NOMO-1 treated with dmso at 0.1 percent for 144 hours (cell line): ENCODE measurements at regions not wholly inside any gene's neighbourhood (a gene's known extent, or its start where the extent isn't known, plus 50 kb on each side); places are given as distances from the start of the nearest gene placed in this dataset.
A peak's percentile ranks its signal among the peaks of the same experiment; 100 is the strongest.
"Not testable (repeated sequence)": the region's sequence is repeated elsewhere in the genome, so short reads cannot be mapped to it uniquely, and the experiment has no call there.

Experiments
- DNase-seq: peaks from one replicate; lab custom pipeline; 2025; ENCODE audit not compliant: unreplicated experiment; lab: John Stamatoyannopoulos, UW

DNA sequence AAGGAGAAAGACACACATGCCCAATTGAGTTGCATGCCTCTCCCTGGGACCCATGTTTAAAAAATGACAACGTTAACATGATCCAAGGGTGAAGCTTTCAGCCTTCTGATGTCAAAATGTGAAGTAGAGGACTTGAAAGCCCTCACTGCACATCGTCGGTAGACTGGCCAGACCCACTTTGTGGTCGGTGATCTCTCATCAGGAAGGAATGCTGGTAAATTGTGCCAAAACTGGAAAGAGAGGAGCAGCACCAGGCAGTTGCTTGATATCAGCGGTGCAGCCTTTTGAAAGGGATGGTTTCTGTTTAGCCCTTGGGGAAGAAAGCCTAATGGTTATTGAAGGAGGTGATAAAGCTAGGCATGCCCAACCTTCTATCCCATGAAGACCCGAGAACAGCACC is 125.3 kb upstream of the MARCHF11 start:
- DNase-seq = no peak

DNA sequence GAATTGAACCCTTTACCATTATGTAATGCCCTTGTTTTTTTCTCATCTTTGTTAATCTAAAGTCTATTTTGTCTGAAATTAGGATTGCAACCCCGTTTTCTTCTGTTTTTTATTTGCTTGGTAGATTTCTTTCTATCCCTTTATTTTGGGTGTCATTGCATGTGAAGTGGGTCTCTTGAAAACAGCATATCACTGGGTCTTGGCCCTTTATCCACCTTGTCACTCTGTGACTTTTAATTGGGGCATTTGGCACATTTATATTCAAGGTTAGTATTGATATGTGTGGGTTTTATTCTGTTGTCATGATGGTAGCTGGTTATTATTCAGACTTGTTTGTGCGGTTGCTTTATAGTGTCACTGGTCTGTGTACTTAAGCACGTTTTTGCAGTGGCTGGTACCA is 117.4 kb upstream of the MARCHF11 start:
- DNase-seq = no peak

DNA sequence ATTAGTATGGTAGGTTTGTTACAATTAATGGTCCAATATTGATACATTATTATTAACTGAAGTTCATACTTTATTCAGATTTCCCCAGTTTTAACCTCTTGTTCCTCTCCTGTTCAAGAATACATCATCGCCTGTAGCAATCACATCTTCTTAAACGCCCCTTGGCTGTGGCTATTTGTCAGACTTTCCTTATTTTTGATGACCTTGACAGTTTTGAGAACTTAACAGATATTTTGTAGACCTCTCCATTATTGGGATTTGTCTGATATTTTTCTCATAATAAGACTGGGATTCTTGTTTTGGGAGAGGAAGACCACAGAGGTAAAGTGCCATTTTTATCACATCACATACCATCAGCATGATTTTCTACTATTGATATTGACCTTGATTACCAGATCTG is 112.3 kb upstream of the MARCHF11 start:
- DNase-seq = no peak

DNA sequence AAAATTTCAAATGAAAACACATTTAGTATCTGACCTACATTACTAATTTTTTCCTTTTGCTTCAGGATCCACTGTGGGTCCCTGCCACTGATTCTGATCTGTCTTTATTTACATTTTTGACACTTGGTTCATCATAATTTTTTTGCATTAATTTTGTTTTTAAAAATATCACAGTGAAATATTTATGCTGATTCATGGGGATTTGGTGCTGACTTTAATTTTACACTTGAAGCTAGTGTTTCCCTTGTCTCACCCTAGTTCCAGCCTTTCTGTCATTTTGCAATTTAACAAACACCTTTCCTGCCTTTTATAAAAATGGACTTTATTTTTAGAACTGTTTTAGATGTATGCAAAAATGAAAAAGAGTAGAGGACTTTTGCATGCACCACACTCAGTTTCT is 111.9 kb upstream of the MARCHF11 start:
- DNase-seq = no peak

DNA sequence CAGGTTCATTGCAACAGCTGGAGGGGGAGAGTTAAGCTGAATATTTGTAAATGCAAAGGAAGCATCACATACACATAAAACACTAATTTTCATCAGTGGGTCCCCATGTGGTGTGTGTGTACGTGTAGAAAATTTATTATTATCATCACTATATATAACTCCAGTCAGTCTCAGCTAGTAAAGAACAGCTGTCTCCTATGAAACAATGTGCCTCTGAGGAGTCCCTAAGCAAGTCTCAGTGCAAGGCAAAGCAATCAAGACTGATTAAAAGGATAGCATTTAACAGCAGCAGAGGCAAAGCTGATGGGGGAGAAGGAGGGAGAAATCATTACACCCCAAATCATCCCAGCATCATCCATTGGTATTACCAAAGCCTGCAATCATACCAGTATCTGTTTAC is 104.2 kb upstream of the MARCHF11 start:
- no peak for DNase-seq

DNA sequence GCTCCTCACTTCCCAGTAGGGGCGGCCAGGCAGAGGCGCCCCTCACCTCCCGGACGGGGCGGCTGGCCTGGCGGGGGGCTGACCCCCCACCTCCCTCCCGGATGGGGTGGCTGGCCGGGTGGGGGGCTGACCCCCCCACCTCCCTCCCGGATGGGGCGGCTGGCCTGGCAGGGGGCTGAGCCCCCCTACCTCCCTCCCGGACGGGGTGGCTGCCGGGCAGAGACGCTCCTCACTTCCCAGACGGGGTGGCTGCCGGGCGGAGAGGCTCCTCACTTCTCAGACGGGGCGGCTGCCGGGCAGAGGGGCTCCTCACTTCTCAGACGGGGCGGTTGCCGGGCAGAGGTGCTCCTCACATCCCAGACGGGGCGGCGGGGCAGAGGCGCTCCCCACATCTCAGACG is 97.3 kb upstream of the MARCHF11 start:
- not testable (repeated sequence) for DNase-seq

DNA sequence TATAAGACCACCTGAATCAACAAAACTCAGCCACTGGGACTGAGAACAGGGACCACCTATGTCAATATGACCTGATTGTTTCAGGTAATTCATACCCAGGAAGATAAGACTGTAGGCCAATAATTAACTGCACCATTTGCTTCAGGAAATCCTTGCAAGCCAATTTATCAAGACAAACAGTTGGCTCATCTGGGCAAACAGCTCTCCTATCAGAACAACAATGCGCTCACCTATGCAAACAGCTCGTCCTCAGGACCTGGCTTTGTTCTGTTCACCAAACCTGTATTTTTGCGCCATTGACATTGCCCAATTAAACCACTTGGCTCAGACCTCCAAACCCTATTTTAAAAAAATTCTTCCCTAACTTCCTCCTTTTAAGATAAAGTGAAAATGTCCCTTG is 92.3 kb upstream of the MARCHF11 start:
- DNase-seq = peak; percentile 15

DNA sequence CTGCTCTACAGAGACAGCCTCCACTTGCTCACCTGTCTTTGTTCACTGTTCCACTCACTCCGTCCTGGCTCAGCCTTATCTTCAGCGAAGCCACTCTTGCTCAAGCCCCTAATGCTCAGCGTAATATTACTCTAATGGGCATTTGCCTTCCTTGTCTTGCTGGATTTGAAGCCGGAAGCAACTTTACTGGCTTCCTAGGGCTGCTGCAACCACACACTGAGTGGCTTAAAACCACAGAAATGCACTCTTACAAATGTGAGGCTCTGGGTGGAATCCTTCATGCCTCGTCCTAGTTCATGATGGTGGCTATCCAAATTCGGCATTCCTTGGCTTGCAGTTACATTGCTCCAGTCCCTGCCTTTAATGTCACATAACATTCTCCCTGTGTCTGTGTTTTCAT is 85.5 kb upstream of the MARCHF11 start:
- no peak for DNase-seq

DNA sequence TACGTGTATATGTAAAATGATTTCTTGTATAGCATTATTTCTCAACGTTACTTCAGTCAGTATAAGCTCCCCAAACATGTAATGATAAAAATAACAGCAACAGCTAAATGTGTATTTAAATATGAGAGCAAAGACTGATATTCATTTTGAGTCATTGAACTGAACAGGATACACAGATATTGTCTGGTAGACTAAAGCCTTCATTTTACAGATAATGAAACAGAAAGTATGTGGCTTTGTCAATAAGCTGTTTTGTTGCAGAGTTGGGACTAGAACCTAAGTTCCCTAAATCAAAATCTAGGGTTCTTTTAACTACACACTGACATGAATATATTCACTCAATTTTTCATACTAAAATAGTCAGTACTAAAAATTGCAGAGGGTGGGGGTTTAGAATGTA is 80.4 kb upstream of the MARCHF11 start:
- DNase-seq = no peak

DNA sequence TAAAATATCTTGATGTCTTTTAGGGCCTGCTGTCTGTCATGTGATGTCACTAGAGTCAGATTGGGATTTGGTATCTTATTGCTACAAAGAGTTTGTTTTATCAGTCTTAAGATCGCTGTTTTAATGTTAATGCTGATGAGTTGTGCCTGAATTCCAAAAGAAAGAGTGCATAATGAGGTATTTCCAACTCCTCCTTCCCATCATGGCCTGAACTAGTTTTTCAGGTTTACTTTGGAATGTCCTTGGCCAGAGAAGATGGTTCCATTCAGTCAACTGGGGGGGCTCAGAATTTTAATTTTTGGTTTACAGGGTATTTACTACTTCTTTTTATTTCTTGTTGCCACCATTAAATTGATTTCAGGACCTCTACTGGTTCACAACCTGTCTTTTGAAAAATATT is 74.3 kb upstream of the MARCHF11 start:
- DNase-seq = no peak

DNA sequence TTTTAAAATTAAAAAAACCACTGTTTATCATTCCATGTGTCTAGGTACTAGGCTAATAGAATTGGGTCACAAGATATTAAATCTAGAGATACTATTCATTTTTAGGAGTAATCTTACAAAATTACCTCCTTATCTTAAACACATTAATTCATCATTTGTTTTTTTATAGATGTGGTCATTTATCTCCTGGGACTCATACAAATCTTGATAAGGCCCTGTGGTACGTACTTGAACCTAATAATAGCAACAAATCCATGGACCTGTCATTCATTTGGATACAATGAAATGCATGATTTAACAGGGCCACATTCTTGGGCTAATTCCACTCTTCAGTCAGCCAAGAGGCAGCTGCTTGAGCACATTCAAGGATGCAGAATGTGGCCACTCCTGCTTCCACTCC is 66.4 kb upstream of the MARCHF11 start:
- DNase-seq = no peak

DNA sequence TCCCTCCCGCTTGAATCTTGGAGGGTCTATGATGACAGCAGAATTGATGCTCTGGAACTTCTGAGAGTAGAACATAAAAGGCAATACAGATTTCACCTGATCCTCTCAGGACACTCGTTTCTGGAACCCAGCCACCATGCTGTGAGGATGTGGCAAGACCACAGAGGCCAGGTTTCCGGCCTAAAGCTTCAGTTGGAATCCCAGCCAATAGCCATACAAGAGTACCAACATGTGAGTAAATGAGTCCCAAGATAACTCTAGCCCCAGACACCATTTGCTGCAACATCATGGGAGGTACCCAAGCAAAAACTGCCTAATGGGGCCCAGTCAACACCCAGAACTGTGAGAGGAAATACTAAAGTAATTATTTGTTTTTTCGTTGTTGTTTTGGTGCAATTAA is 65.7 kb upstream of the MARCHF11 start:
- no peak for DNase-seq

DNA sequence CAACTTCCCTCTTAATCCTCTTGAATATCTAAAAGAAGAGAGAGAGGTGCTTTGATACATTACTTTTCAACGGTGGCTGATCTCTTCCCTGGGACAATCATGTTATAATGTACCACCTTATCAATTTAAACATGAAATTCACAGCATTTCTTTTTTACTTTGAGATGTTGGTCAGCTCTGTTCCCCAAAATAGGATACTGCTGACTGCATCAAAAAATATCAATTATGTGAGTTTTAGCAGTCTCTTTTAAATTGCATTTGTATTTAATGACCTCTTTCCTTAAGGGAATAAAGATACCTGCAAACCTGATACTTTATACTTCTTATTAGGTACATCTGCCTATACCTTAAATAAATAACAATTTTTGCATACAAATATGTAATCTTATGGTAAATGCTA is 58.4 kb upstream of the MARCHF11 start:
- no peak for DNase-seq

DNA sequence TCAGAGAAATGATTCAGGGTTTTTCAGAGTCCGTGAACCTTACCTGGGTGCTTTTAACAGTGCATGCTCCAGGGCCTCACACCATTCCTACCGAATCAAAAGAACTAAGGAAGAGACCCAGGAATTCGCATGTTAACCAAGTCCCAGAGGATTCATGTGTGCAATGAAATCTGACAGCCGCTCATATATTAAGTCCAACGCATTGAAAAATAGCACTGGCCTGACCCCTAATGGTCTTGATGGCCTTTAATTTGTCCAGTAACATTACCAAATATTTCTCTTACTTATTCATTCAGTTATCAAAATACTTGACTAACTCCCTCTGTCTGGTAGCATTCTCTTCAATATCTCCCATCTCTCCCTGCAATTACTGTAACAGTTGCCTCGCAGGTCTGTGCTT is 55.0 kb upstream of the MARCHF11 start:
- DNase-seq = no peak

DNA sequence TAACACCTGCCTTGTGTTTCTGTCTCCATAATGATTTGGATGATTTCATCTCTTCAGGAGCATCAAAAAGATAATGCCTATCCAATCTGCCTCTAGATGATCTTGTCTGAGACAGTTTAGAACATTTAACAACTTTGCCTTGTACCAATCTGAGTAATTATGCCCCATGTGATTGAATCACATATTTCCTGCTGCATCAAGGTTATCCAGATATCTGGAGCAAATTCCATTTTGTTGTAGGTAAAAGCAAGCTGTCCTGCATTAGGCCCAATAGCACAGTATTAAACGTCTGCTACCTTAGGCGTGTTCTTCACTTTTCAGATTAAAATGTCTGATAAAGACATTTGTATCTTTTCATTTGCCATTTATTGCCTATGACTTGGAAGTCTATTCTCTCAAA is 54.1 kb upstream of the MARCHF11 start:
- no peak for DNase-seq

DNA sequence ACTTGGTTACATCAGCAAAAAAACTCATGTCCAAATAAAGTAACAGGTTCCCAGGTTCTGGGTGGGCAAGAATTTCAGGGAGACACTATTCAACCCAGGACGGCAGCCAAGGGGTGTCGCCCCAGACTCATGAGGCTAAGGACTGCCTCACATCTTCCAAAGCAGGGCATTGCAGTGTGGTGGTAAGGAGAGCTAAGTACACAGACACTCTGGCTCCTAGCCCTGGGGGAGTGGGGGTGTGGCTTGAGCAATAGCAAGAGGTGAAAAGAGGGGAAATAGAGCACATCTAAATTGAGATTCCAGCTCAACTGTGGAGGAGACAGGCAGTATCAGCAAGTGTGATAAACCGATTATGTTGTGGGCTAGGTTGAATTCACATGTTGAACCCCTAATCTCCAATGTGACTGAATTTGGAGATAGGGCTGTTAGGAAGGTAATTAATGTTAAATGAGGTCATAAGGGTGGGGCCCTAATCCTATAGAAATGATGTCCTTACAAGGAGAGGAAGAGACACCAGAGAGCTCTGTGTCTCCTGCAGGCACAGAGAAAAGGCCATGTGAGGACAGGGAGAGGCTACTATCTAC is 49.9 kb upstream of the MARCHF11 start:
- no peak for DNase-seq
